MM.1S (cell line): ENCODE measurements at regions not wholly inside any gene's neighbourhood (a gene's known extent, or its start where the extent isn't known, plus 50 kb on each side); places are given as distances from the start of the nearest gene placed in this dataset.

Experiments used
- DNase-seq: peaks from one replicate; pipeline ENCODE4 v3.0.0-alpha.2; 2015
- H2AFZ ChIP-seq: fragments of 300-600 bp; sonication (generic); 2 replicates; pipeline ENCODE4 v1.6.0; 2016; ENCODE audit warnings: antibody characterized with exemption, low read length
- H3F3A ChIP-seq: fragments of 300-600 bp; sonication (generic); 2 replicates; pipeline ENCODE4 v1.6.1; 2016; ENCODE audit warnings: mild to moderate bottlenecking, antibody characterized with exemption, low read length, moderate library complexity, mixed read lengths; ENCODE audit not compliant: insufficient read depth
- H3K27ac ChIP-seq: fragments of 300-600 bp; sonication (generic); 2 replicates; pipeline ENCODE4 v1.5.1; 2016; ENCODE audit warnings: mild to moderate bottlenecking, low read length
- H3K27me3 ChIP-seq: fragments of 300-600 bp; sonication (generic); replicated peaks from 2 replicates; pipeline ENCODE4 v1.6.0; 2016; ENCODE audit warnings: low read length; ENCODE audit not compliant: insufficient read depth
- H3K36me3 ChIP-seq: fragments of 300-600 bp; sonication (generic); replicated peaks from 2 replicates; pipeline ENCODE4 v1.6.1; 2016; ENCODE audit warnings: mild to moderate bottlenecking, low read length, mixed read lengths; ENCODE audit not compliant: insufficient read depth
- H3K4me1 ChIP-seq: fragments of 300-600 bp; sonication (generic); 2 replicates; pipeline ENCODE4 v1.6.1; 2016; ENCODE audit warnings: low read length, mixed read lengths
- H3K4me2 ChIP-seq: fragments of 300-600 bp; sonication (generic); 2 replicates; pipeline ENCODE4 v1.6.0; 2016; ENCODE audit warnings: low read depth, low read length
- H3K4me3 ChIP-seq: fragments of 300-600 bp; sonication (generic); 2 replicates; pipeline ENCODE4 v1.5.1; 2016; ENCODE audit warnings: low read length, mixed read lengths
- H3K79me2 ChIP-seq: fragments of 300-600 bp; sonication (generic); 2 replicates; pipeline ENCODE4 v1.6.1; 2016; ENCODE audit warnings: mixed run types, low read length, mixed read lengths
- H3K9ac ChIP-seq: fragments of 300-600 bp; sonication (generic); 2 replicates; pipeline ENCODE4 v1.6.1; 2016; ENCODE audit warnings: low read length, mixed read lengths
- H3K9me2 ChIP-seq: fragments of 300-600 bp; sonication (generic); replicated peaks from 2 replicates; pipeline ENCODE4 v1.6.1; 2016; ENCODE audit warnings: mild to moderate bottlenecking, low read length, mixed read lengths; ENCODE audit not compliant: insufficient read depth
- H3K9me3 ChIP-seq: fragments of 300-600 bp; sonication (generic); replicated peaks from 2 replicates; pipeline ENCODE4 v1.6.1; 2016; ENCODE audit warnings: mild to moderate bottlenecking, low read length, mixed read lengths; ENCODE audit not compliant: insufficient read depth
- H4K20me1 ChIP-seq: fragments of 300-600 bp; sonication (generic); 2 replicates; pipeline ENCODE4 v1.6.1; 2016; ENCODE audit warnings: mild to moderate bottlenecking, low read length, moderate library complexity, mixed read lengths; ENCODE audit not compliant: insufficient read depth
- CTCF ChIP-seq: fragments of 300-600 bp; sonication (generic); IDR thresholded peaks from 2 replicates; pipeline ENCODE4 v1.5.1; 2016; ENCODE audit warnings: antibody characterized with exemption, low read length, mixed read lengths
- EZH2 ChIP-seq: fragments of 300-600 bp; sonication (generic); optimal IDR thresholded peaks from 2 replicates; pipeline ENCODE3; 2017; ENCODE audit warnings: low read depth, mild to moderate bottlenecking, antibody characterized with exemption, low read length, mixed read lengths
- EZH2phosphoT487 ChIP-seq: fragments of 300-600 bp; sonication (generic); IDR thresholded peaks from 2 replicates; pipeline ENCODE4 v1.6.1; 2018; ENCODE audit warnings: antibody characterized with exemption, low read length

DNA sequence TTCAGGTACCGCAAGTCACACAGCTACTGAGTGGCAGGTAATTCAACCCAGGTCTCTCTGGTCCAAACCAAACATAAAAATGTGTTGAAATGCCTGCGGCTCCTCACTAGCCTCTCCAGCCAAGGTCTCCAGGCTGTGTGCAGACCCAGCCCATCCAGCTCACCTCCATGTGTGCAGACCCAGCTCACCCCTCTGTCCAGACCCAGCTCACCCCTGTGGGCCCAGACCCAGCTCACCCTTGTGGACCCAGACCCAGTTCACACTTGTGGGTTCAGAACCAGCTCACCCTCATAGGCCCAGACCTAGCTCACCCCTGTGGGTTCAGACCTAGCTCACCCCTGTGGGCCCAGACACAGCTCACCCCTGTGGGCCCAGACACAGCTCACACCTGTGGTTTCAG is 188.0 kb upstream of the ADCY2 start:
- H3K27me3 ChIP-seq = no peaks in the 10 kb centered on the region
- no peak overlapping the region for H3K4me2 ChIP-seq
- no peaks in the 10 kb centered on the region for H3K9me3 ChIP-seq
- no peak for DNase-seq
- H2AFZ ChIP-seq = no peak overlapping the region
- no peaks in the 10 kb centered on the region for H3K36me3 ChIP-seq
- H4K20me1 ChIP-seq = no peaks in the 10 kb centered on the region
- no peak overlapping the region for H3K9ac ChIP-seq
- H3K4me3 ChIP-seq = no peak overlapping the region
- no peak overlapping the region for H3K27ac ChIP-seq
- no peaks in the 10 kb centered on the region for H3K9me2 ChIP-seq
- no peaks in the 10 kb centered on the region for H3F3A ChIP-seq
- TF ChIP-seq EZH2phosphoT487 = no peak
- no peak for TF ChIP-seq CTCF
- TF ChIP-seq EZH2 = no peak
- H3K4me1 ChIP-seq = no peaks in the 10 kb centered on the region
- no peaks in the 10 kb centered on the region for H3K79me2 ChIP-seq

- H2AFZ ChIP-seq = no peak overlapping the region
- no peaks in the 10 kb centered on the region for H3F3A ChIP-seq
- no peaks in the 10 kb centered on the region for H3K36me3 ChIP-seq
- no peak overlapping the region for H3K9ac ChIP-seq
- H3K4me3 ChIP-seq = no peak overlapping the region
- no peak overlapping the region for H3K4me2 ChIP-seq
- no peak for DNase-seq
- H3K27ac ChIP-seq = no peak overlapping the region
- no peaks in the 10 kb centered on the region for H4K20me1 ChIP-seq
- TF ChIP-seq CTCF (no peak), EZH2 (no peak), EZH2phosphoT487 (no peak)
- H3K4me1 ChIP-seq = no peaks in the 10 kb centered on the region
- no peaks in the 10 kb centered on the region for H3K79me2 ChIP-seq
- H3K9me3 ChIP-seq = no peaks in the 10 kb centered on the region
- no peaks in the 10 kb centered on the region for H3K9me2 ChIP-seq
- H3K27me3 ChIP-seq = no peaks in the 10 kb centered on the region
Measured at GRCh38 chr5:7208938-7209337, 187.0 kb upstream of the ADCY2 start.

DNA sequence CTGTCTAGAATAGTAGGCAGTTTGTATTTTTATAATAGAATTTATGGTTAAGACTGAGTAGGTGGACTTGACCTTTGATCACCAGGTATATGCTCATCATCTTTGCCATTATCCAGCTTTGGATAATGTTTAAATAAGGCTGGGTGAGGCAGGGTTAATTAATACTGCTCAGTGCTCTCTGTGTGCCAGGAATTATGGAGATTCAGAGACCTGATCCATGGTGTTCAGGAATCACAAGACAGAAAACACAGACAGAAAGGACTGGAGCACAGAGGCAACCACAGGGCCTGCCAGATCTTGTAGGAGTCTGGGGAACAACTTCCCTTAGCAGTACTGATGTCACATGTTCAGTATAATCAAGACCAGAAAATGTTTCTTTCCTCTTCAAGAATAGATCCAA is 186.3 kb upstream of the ADCY2 start:
- no peaks in the 10 kb centered on the region for H3K27me3 ChIP-seq
- no peak overlapping the region for H3K4me2 ChIP-seq
- no peaks in the 10 kb centered on the region for H4K20me1 ChIP-seq
- no peaks in the 10 kb centered on the region for H3K36me3 ChIP-seq
- no peak overlapping the region for H3K4me3 ChIP-seq
- H3K27ac ChIP-seq = no peak overlapping the region
- H3K4me1 ChIP-seq = no peaks in the 10 kb centered on the region
- no peak for DNase-seq
- no peaks in the 10 kb centered on the region for H3F3A ChIP-seq
- no peaks in the 10 kb centered on the region for H3K9me3 ChIP-seq
- no peak for TF ChIP-seq EZH2phosphoT487
- TF ChIP-seq EZH2 = no peak
- H3K9me2 ChIP-seq = no peaks in the 10 kb centered on the region
- H3K79me2 ChIP-seq = no peaks in the 10 kb centered on the region
- no peak overlapping the region for H2AFZ ChIP-seq
- no peak overlapping the region for H3K9ac ChIP-seq

DNA sequence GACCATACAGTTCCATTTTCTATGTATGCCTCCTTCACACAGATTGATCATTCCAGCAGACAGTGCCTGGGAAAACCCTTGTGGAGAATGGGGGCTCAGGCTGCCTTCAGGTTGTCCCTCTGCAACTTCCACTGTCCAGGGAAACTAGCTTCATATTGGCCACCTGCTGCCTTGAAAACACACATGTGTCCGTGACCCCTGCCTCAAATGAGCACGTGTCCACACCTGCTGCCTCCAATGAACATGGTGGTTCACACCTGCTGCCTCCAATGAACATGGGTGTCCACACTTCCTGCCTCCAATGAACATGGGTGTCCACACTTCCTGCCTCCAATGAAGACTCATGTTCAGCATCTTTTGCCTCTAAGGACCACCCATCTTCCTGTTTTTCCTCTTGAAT is 185.4 kb upstream of the ADCY2 start:
- Histone ChIP-seq H3K9ac (no peak overlapping the region), H3K9me2 (no peaks in the 10 kb centered on the region), H3K4me1 (no peaks in the 10 kb centered on the region), H3K4me3 (no peak overlapping the region), H4K20me1 (no peaks in the 10 kb centered on the region), H3K9me3 (no peaks in the 10 kb centered on the region), H3K4me2 (no peak overlapping the region), H3K36me3 (no peaks in the 10 kb centered on the region), H2AFZ (no peak overlapping the region), H3K27ac (no peak overlapping the region), H3K79me2 (no peaks in the 10 kb centered on the region), H3K27me3 (no peaks in the 10 kb centered on the region), H3F3A (no peaks in the 10 kb centered on the region)
- TF ChIP-seq EZH2 = no peak
- no peak for TF ChIP-seq CTCF
- TF ChIP-seq EZH2phosphoT487 = no peak
- DNase-seq = no peak
